ENCODE measurements at regions not wholly inside any gene's neighbourhood (a gene's known extent, or its start where the extent isn't known, plus 50 kb on each side); places are given as distances from the start of the nearest gene placed in this dataset.
"Not testable (repeated sequence)": the region's sequence is repeated elsewhere in the genome, so short reads cannot be mapped to it uniquely, and the experiment has no call there.

DNA sequence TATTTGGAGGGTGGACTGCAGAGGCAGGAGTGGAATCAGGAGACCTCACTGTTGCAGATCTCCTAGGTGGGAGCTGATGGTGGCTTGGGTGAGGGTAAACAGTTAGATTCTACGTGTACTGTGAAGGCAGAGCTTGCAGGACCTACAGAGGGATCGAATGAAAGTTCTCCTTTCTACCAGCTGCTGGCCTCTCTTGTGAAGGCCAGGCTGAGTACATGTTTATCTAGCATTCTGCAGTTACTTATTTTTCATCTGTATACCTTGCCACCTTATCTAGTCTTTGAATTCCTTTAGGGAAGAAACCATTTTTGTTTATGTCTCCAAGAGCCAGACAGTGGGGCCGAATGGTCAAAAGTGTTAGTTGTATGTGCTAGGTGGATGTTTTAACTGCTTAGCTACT, 57.6 kb downstream of the PTTG1 start:
- no peak for DNase-seq

DNA sequence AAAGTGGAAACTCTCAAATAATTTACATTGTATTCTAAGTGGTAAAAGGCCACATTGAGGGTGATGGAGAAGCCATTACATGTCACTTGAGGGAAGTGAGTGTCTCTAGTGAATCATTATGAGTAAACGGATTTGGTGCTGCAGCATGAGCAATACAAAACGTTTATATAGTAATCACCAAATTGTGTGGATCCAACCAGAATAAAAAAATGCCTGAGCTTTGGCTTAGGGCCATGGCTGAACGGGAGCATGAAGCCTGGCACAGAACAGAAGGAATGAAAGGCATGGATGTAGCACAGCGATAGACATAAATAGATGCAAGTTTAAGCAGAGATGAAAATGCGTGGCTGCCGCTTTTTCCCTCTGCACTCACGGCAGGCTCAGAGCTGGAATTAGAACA, 58.3 kb downstream of the PTTG1 start:
- DNase-seq, result peak in 1 of 4 experiments; percentile 44

GRCh38 chr5:160480652-160481051, 59.0 kb downstream of the PTTG1 start:
- no peak for DNase-seq

- no peak for DNase-seq
Observed at GRCh38 chr5:160484678-160485077, 63.0 kb downstream of the PTTG1 start.

DNA sequence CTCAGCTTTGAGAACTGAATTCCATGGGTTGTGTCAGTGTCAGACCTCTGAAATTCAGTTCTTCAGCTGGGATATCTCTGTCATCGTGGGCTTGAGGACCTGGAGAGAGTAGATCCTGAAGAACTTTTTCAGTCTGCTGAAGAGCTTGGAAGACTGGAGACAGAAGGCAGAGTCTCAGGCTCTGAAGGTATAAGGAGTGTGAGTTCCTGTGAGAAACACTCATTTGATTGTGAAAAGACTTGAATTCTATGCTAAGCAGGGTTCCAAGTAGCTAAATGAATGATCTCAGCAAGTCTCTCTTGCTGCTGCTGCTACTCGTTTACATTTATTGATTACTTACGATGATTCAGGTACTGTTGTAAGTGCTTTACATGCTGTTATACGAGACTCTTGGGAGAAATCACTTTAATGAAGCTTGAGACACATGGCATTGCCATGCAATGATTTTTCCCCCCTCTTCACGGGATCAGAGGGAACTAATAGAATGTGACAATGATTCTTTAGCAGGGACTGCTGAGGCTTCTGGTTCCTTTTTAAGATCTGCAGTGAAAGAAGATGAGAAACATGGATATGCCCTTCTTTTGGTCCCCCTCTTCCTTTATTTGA, 63.8 kb downstream of the PTTG1 start:
- no peak for DNase-seq

- no peak for DNase-seq
Observed at GRCh38 chr5:160486573-160486972, 64.9 kb downstream of the PTTG1 start.

GRCh38 chr5:160488394-160489325, 67.0 kb downstream of the PTTG1 start:
- DNase-seq, result peak in 2 of 4 experiments; percentile 24 to 40

DNA sequence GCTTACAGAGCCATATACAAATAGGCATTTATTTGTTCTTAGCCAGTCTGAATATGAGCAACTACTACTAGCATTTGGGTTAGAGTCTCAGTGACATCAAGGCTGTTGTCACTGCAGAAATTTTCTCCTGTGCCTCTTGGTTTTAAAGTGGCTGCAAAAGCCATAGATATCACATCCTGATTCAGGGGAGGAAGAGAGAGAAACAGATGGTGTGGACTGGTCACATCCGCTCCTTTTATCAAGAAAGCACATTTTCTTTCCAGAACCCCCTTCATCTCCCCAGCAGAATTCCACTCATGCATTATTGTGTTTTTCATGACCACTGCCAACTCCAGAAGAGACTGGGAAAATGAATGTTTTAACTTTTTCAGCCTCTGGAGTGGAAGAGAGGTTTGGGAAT, 69.8 kb downstream of the PTTG1 start:
- no peak for DNase-seq

DNA sequence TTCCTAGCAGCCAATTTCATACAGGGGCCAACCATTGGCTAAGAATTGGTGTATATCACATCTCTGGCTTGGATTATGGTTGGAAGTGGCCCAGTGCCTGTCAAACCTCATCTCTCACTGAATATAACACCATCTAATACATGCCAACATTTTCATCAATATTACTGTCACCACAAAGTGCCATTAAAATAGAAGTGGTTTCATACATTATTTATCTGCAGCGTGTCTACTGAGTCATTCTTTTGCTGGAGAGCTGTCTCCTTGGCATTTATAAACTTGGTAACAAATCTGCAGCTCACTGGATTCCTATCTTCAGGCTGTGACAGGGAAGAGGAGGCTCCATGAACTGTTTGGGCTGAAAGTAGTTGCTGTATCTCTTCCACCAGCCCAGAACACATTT, 70.9 kb downstream of the PTTG1 start:
- no peak for DNase-seq

- DNase-seq, result peak in 2 of 4 experiments; percentile 21 to 22
Observed at GRCh38 chr5:160493806-160494338, 72.2 kb downstream of the PTTG1 start.

DNA sequence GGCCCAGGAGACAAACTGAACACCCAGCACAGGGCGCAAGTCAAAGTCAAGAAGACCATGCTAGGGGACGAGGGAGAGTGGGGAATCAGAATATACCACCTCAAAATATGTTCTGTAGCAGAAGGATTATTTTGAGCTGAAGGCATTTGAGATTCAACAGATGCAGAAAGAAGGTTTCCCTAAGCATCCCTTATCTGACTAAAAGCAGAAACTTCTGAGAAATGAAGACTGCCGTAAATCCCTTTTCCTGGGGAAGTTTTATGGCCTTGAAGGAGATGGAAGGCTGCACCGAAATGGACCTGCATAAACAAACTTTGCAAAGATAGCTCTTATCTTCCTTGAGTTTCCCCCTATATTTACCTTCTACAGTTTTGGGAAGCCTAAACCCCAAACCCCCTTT, 72.8 kb downstream of the PTTG1 start:
- no peak for DNase-seq

- DNase-seq, result no peak
Observed at GRCh38 chr5:160496334-160496733, 74.7 kb downstream of the PTTG1 start.

DNA sequence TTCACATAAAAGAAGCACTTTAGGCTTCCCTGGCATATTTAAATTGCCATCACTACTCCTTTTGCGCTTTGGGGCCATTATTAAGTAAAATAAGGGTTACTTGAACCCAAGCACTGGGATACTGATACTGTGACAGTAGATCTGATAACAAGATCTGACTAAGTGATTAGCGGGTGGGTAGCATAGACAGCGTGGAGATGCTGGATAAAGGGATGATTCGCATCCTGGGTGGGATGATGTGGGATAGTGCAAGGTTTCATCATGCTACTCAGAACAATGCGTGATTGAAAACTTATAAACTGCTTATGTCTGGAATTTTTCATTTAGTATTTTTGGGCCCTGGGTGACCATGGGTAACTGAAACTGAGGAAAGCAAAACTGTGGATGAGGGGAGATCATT, 75.1 kb downstream of the PTTG1 start:
- no peak for DNase-seq

DNA sequence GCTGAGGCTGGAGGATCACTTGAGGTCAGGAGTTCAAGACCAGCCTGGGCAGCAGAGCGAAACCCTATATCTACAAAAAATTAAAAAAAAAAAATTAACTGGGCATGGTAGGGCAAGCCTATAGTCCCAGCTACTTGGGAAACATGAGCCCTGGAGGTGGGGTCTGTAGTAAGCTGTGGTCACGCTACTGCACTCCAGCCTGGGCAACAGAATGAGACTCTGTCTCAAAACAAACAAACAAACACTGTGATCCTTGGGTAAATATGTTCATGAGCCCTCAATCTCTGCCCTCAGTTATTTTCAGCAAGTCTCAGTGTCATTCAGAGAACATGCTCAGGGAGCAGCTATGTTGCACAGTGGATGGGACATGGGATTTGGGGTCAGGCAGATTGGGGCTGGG, 76.2 kb downstream of the PTTG1 start:
- no peak for DNase-seq

- DNase-seq, result not testable (repeated sequence)
Observed at GRCh38 chr5:160498441-160499043, 76.9 kb downstream of the PTTG1 start.

GRCh38 chr5:160500786-160501779, 79.4 kb downstream of the PTTG1 start:
- DNase-seq, result peak; percentile 72 to 92 (median 86)

DNA sequence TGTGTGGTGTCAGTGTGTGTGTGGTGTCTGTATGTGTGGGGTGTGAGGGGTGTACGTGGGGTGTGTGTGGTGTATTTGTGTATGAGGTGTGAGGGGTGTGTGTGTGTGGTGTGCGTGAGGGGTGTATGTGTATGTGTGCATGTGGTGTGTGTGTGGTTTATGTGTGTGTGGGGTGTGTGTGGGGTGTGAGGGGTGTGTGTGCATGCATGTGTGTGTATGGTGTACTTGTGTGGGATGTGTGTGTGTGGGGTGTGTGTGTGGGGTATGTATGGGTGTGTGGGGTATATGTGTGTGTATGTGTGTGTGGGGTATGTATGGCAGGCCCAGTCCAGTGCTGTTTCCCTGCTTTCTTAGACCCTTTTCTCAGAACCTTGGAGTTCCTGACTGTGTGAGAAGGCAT, 83.3 kb downstream of the PTTG1 start:
- DNase-seq, result no peak

GRCh38 chr5:160506006-160507004, 84.7 kb downstream of the PTTG1 start:
- DNase-seq, result peak; percentile 47 to 71 (median 66)

DNA sequence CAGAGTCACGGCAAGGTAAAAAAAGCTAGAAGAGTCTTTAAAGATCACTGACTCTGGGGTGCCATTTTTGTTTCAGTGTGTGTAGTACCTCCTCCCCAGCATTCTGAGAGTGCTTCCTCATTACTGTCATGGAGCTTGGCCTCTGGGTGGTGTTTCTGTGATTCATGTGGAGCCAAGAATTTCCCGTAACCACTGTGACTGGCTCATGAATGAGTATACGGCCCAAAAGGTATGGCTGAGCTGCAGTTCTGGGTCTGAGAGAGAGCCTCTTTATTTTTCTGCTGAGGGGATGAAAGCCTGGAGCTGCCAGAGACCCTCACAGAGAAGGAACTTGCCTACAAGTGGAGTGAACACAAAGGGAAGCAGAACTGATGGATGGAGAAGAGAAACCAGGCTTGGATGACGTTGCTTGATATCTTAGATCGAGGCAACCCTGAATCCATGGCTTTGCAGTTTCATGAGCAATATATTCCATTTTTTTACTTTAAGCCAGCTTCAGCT, 85.6 kb downstream of the PTTG1 start:
- DNase-seq, result peak; percentile 54 to 76 (median 64)

GRCh38 chr5:160508780-160509361, 87.2 kb downstream of the PTTG1 start:
- DNase-seq, result peak; percentile 86 to 93 (median 91)
